Omental fat pad (tissue), 3 donors: ENCODE measurements at regions not wholly inside any gene's neighbourhood (a gene's known extent, or its start where the extent isn't known, plus 50 kb on each side); places are given as distances from the start of the nearest gene placed in this dataset.
"Not testable (repeated sequence)": the region's sequence is repeated elsewhere in the genome, so short reads cannot be mapped to it uniquely, and the experiment has no call there.

ENCODE experiments used
- ATAC-seq: fragments of 150-250 bp; one replicate; pipeline ENCODE4 v1.9.1; 2016; ENCODE audit warnings: mild to moderate bottlenecking, moderate library complexity; ENCODE audit not compliant: low FRiP score
- DNase-seq: peaks from one replicate; pipeline ENCODE4 v3.0.0-alpha.2; 2019; ENCODE audit warnings: low spot score
- CTCF ChIP-seq, 3 donors: fragments of 450-650 bp; IDR thresholded peaks; one replicate each; pipeline ENCODE4 v1.5.1; 2016 to 2017; ENCODE audit warnings: antibody characterized with exemption in 3 of 3, mild to moderate bottlenecking in 3 of 3, moderate library complexity in 2 of 3

GRCh38 chr5:21581508-21581907 lies 1271.6 kb downstream of the CDH12 start:
- TF ChIP-seq CTCF (IDR thresholded peaks at IDR 0.05): no peak
- no peak for DNase-seq
- no peak for ATAC-seq

GRCh38 chr5:21574961-21575360 lies 1278.2 kb downstream of the CDH12 start:
- DNase-seq (no peak), ATAC-seq (no peak)
- TF ChIP-seq CTCF (IDR thresholded peaks at IDR 0.05): no peak

- DNase-seq (no peak), ATAC-seq (peak; percentile 68)
- TF ChIP-seq CTCF (IDR thresholded peaks at IDR 0.05): no peak
Measured at GRCh38 chr5:21574438-21574837, 1278.7 kb downstream of the CDH12 start.

GRCh38 chr5:21573416-21574314 lies 1279.5 kb downstream of the CDH12 start:
- no peak for ATAC-seq
- DNase-seq: no peak
- no peak for TF ChIP-seq CTCF (IDR thresholded peaks at IDR 0.05)

- ATAC-seq, DNase-seq: not testable (repeated sequence)
Measured at GRCh38 chr5:21571196-21571595, 1281.9 kb downstream of the CDH12 start.

- not testable (repeated sequence) for DNase-seq, ATAC-seq
Measured at GRCh38 chr5:21559109-21559508, 1294.0 kb downstream of the CDH12 start.

- not testable (repeated sequence) for ATAC-seq
Measured at GRCh38 chr5:21552263-21552662, 1300.9 kb downstream of the CDH12 start.

GRCh38 chr5:21550916-21551315 lies 1302.2 kb downstream of the CDH12 start:
- ATAC-seq, DNase-seq: not testable (repeated sequence)

More at GRCh38 chr5:21552263-21552662, 1300.9 kb downstream of the CDH12 start:
- not testable (repeated sequence) for DNase-seq

- DNase-seq, ATAC-seq: not testable (repeated sequence)
Measured at GRCh38 chr5:21547656-21548055, 1305.5 kb downstream of the CDH12 start.

- DNase-seq, ATAC-seq: not testable (repeated sequence)
Measured at GRCh38 chr5:21535114-21535513, 1318.0 kb downstream of the CDH12 start.

- ATAC-seq: not testable (repeated sequence)
Measured at GRCh38 chr5:21521157-21521556, 1332.0 kb downstream of the CDH12 start.

GRCh38 chr5:21496926-21497325 lies 1356.2 kb downstream of the CDH12 start:
- not testable (repeated sequence) for ATAC-seq, DNase-seq

More at GRCh38 chr5:21521157-21521556, 1332.0 kb downstream of the CDH12 start:
- DNase-seq: not testable (repeated sequence)

GRCh38 chr5:21496056-21496455 lies 1357.1 kb downstream of the CDH12 start:
- ATAC-seq, DNase-seq: not testable (repeated sequence)

GRCh38 chr5:21495235-21495634 lies 1357.9 kb downstream of the CDH12 start:
- not testable (repeated sequence) for ATAC-seq, DNase-seq

- not testable (repeated sequence) for DNase-seq, ATAC-seq
Measured at GRCh38 chr5:21494033-21494432, 1359.1 kb downstream of the CDH12 start.
